ENCODE measurements at regions not wholly inside any gene's neighbourhood (a gene's known extent, or its start where the extent isn't known, plus 50 kb on each side); places are given as distances from the start of the nearest gene placed in this dataset.
"Not testable (repeated sequence)": the region's sequence is repeated elsewhere in the genome, so short reads cannot be mapped to it uniquely, and the experiment has no call there.

DNA sequence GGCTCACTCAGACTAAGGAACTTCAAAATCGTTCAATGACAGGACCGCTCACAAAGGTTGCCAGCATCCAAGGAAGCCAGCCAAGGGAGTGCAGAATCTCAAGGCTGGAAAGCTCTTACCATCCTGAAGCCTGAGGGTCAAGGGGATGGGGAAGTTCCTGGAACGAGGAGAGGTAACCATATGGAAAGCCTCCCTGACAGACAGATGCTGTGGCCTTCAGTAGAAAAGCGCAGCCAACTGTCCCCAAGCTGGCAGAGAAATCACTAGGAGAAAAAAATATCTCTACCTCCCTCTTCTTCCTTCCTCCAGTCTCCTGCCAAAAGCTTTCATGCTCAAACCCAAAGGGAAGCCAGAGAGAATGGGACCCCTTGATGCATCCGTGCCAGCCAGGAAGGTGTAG lies 90.5 kb upstream of the RANBP3L start:
- TF ChIP-seq EP300 (IDR thresholded peaks at IDR 0.05) (no peak), POLR2A (IDR thresholded peaks at IDR 0.05; ENCODE audit: low read depth) (no peak), POLR2AphosphoS5 (IDR thresholded peaks at IDR 0.05) (no peak)
- TF ChIP-seq, protein P1, sequence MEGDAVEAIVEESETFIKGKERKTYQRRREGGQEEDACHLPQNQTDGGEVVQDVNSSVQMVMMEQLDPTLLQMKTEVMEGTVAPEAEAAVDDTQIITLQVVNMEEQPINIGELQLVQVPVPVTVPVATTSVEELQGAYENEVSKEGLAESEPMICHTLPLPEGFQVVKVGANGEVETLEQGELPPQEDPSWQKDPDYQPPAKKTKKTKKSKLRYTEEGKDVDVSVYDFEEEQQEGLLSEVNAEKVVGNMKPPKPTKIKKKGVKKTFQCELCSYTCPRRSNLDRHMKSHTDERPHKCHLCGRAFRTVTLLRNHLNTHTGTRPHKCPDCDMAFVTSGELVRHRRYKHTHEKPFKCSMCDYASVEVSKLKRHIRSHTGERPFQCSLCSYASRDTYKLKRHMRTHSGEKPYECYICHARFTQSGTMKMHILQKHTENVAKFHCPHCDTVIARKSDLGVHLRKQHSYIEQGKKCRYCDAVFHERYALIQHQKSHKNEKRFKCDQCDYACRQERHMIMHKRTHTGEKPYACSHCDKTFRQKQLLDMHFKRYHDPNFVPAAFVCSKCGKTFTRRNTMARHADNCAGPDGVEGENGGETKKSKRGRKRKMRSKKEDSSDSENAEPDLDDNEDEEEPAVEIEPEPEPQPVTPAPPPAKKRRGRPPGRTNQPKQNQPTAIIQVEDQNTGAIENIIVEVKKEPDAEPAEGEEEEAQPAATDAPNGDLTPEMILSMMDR (IDR thresholded peaks at IDR 0.05), result no peak
- H3K27ac ChIP-seq (replicated peaks in 1 of 4), result peak overlapping the region in 3 of 4 donors; percentile 27 to 49 (median 31)
- no peaks in the 10 kb centered on the region for H3K9me3 ChIP-seq
- no peak for DNase-seq (ENCODE audit: extremely low spot score)
- H3K36me3 ChIP-seq, result no peaks in the 10 kb centered on the region
- peaks cover 0 to 24% (median 20%) of the 10 kb centered on the region in 4 donors for H3K4me1 ChIP-seq
- no peaks in the 10 kb centered on the region for H3K27me3 ChIP-seq
- no peak overlapping the region for H3K4me3 ChIP-seq
- 84% methylated on average over 5 of the region's 5 CpGs for WGBS
- intact Hi-C loops (cut with DNase I), result no loop called here

DNA sequence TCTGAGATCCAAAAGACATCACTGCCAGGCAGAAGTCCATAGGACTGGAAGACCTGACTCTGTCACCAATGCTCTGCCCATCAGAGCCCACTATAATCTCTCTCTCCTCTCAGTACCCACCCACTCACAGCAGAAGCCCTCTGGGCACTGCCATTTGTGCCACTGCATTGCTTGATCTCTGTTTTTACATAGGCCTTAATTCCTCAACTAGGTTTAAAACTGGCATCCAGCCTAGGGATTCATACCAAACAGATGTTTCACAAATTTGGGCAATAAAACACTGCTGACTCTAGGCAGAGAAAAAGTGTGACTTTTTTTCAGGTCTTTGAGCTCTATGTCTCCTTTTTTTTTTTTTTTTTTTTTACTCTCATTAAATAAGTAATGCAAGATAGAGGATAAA lies 91.1 kb upstream of the RANBP3L start:
- intact Hi-C loops (cut with DNase I), result no loop called here
- H3K27me3 ChIP-seq, result no peaks in the 10 kb centered on the region
- peaks cover 0 to 24% (median 21%) of the 10 kb centered on the region in 4 donors for H3K4me1 ChIP-seq
- peak overlapping the region in 3 of 4 donors; percentile 27 to 49 (median 31) for H3K27ac ChIP-seq (replicated peaks in 1 of 4)
- no peaks in the 10 kb centered on the region for H3K36me3 ChIP-seq
- H3K9me3 ChIP-seq, result no peaks in the 10 kb centered on the region
- H3K4me3 ChIP-seq, result no peak overlapping the region
- TF ChIP-seq POLR2AphosphoS5 (IDR thresholded peaks at IDR 0.05), result no peak
- no peak for TF ChIP-seq EP300 (IDR thresholded peaks at IDR 0.05)
- TF ChIP-seq, protein P1 (IDR thresholded peaks at IDR 0.05), result no peak
- no peak for TF ChIP-seq POLR2A (IDR thresholded peaks at IDR 0.05; ENCODE audit: low read depth)
- DNase-seq (ENCODE audit: extremely low spot score), result no peak

DNA sequence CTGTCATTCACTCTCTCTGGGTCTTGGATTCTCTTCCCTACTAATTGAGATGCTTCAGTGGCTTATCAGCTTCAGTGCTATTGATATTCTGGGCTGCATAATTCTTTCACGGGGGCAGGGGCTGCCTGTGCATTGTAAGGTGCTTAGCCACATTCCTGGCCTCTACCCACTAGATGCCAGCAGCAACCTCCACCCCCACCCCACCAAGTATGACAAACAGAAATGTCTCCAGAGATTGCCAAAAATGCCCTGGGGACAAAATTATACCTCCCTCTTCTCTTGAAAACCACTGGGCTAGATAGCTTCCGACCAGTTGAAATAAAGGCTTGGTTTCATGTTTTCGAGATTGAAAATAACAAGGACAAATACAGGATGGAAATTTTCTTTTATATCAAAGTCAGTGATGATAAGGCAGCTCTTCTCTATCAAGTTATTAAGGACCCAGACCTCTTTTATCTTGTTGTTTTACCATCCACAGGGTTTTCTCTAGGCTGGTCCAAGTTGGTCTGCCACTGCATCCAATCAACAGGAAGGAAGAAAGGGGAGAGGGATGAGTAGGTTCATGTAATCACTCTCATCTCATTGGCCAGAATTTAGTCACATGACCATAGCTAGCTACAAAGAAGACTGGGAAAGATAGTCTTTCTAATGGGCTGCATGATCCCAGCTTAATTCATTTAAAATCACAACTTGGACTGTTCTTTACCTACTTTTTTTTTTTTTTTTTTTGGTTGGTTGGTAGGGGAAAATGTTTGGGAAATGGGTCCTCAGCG lies 92.1 kb upstream of the RANBP3L start:
- peaks cover 0 to 24% (median 19%) of the 10 kb centered on the region in 4 donors for H3K4me1 ChIP-seq
- intact Hi-C loops (cut with DNase I), result no loop called here
- H3K4me3 ChIP-seq, result no peak overlapping the region
- H3K36me3 ChIP-seq, result no peaks in the 10 kb centered on the region
- H3K9me3 ChIP-seq, result no peaks in the 10 kb centered on the region
- TF ChIP-seq EP300 (IDR thresholded peaks at IDR 0.05) (no peak), POLR2AphosphoS5 (IDR thresholded peaks at IDR 0.05) (no peak), POLR2A (IDR thresholded peaks at IDR 0.05; ENCODE audit: low read depth) (no peak)
- TF ChIP-seq, protein P1 (IDR thresholded peaks at IDR 0.05), result no peak
- H3K27me3 ChIP-seq, result no peaks in the 10 kb centered on the region
- no peak overlapping the region for H3K27ac ChIP-seq (replicated peaks in 1 of 4)
- 93% methylated on average over 4 of the region's 4 CpGs for WGBS
- no peak for DNase-seq (ENCODE audit: extremely low spot score)

DNA sequence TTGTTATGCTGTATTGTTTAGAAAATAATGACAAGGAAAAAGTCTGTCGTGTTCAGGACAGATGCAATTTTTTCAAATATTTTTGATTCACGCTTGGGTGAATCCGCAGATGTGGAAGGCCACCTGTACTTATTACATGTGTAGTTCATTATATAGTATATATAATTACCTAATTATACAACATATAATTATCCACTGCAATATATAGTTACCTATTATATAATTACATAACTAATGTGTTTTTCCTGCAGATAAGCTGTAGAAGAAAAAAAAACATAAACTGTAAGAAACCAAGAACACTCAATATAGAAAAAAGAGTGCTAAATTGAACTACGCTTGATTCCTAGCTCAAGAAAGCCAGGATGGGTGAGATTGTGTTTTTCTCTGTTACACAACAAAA lies 93.6 kb upstream of the RANBP3L start:
- TF ChIP-seq POLR2AphosphoS5 (IDR thresholded peaks at IDR 0.05), result no peak
- TF ChIP-seq POLR2A (IDR thresholded peaks at IDR 0.05; ENCODE audit: low read depth), result no peak
- TF ChIP-seq, protein P1 (IDR thresholded peaks at IDR 0.05), result no peak
- no peaks in the 10 kb centered on the region for H3K36me3 ChIP-seq
- no peak for DNase-seq (ENCODE audit: extremely low spot score)
- no peak overlapping the region for H3K4me3 ChIP-seq
- H3K27me3 ChIP-seq, result no peaks in the 10 kb centered on the region
- intact Hi-C loops (cut with DNase I), result loop anchor here (5.0 kb wide), 1 partner anchor 128 kb away; no protein-coding TSS in a partner anchor
- H3K27ac ChIP-seq (replicated peaks in 1 of 4), result no peak overlapping the region
- no peaks in the 10 kb centered on the region for H3K9me3 ChIP-seq
- WGBS, result 97% methylated on average over 4 of the region's 4 CpGs
- H3K4me1 ChIP-seq, result peaks cover 0 to 24% (median 18%) of the 10 kb centered on the region in 4 donors

DNA sequence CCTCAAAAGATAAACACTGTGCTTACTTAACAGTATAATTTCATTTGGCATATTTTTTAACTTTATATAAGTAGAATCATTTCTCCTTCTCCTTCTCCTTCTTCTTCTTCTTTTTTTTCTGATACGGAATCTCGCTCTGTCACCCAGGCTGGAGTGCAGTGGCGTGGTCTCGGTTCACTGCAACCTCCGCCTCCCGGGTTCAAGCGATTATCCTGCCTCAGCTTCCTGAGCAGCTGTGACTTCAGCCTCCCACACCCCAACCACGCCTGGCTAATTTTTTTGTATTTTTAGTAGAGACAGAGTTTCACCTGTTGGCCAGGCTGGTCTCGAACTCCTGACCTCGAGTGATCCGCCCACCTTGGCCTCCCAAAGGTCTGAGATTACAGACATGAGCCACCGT lies 94.2 kb upstream of the RANBP3L start:
- WGBS, result 88% methylated on average over 12 of the region's 12 CpGs
- not testable (repeated sequence) for H3K27me3 ChIP-seq; H3K36me3 ChIP-seq; H3K9me3 ChIP-seq; H3K27ac ChIP-seq (replicated peaks in 1 of 4); DNase-seq (ENCODE audit: extremely low spot score); H3K4me3 ChIP-seq
- peaks cover 0 to 24% (median 18%) of the 10 kb centered on the region in 4 donors for H3K4me1 ChIP-seq
- intact Hi-C loops (cut with DNase I), result loop anchor here (5.0 kb wide), 1 partner anchor 129 kb away; no protein-coding TSS in a partner anchor

Data from esophagus muscularis mucosa (tissue), 4 donors.